ENCODE measurements at regions not wholly inside any gene's neighbourhood (a gene's known extent, or its start where the extent isn't known, plus 50 kb on each side); places are given as distances from the start of the nearest gene placed in this dataset.

DNA sequence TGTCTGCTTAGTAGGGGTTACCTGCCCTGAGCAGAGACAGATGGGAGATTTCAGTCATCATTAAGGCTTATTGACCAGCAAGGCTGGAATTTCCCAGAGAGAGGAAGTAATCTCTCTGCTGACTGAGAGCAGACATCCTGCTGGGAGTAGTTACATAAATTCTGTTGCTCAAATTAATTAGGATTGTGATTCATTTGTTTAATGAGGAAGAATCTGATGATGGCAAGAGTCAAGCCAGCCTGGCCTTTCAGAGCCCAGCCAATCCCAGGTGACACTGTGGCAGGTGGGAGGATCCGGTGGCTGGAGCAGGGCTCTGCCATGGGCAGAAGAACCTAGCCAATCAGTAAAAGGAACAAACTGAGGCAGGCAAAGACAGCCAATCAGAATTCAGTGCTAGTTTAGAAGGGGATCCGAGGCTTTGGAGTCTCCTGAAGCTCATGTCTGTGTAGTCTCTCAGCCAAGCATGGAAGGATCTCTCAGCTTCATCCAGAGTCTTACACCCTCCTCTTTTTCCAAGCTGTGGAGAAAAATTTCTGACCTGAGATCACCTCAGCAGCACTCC lies 61.2 kb upstream of the CHST1 start:
- Histone ChIP-seq H3K4me3 (ENCODE audit: low read depth, low read length) (no peak overlapping the region), H3K36me3 (no peaks in the 10 kb centered on the region), H3K27ac (peak overlapping the region; percentile 33), H3K9me3 (ENCODE audit: severe bottlenecking) (no peaks in the 10 kb centered on the region), H3K27me3 (ENCODE audit: insufficient read depth, low read depth, severe bottlenecking) (no peaks in the 10 kb centered on the region)
- TF ChIP-seq, protein P1, sequence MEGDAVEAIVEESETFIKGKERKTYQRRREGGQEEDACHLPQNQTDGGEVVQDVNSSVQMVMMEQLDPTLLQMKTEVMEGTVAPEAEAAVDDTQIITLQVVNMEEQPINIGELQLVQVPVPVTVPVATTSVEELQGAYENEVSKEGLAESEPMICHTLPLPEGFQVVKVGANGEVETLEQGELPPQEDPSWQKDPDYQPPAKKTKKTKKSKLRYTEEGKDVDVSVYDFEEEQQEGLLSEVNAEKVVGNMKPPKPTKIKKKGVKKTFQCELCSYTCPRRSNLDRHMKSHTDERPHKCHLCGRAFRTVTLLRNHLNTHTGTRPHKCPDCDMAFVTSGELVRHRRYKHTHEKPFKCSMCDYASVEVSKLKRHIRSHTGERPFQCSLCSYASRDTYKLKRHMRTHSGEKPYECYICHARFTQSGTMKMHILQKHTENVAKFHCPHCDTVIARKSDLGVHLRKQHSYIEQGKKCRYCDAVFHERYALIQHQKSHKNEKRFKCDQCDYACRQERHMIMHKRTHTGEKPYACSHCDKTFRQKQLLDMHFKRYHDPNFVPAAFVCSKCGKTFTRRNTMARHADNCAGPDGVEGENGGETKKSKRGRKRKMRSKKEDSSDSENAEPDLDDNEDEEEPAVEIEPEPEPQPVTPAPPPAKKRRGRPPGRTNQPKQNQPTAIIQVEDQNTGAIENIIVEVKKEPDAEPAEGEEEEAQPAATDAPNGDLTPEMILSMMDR (IDR thresholded peaks at IDR 0.05; ENCODE audit: low read depth, low read length), result no peak
- peak; percentile 46 for DNase-seq

GRCh38 chr11:45725776-45726492 lies 60.5 kb upstream of the CHST1 start:
- Histone ChIP-seq H3K27ac (peak overlapping the region; percentile 53), H3K9me3 (ENCODE audit: severe bottlenecking) (no peaks in the 10 kb centered on the region), H3K27me3 (ENCODE audit: insufficient read depth, low read depth, severe bottlenecking) (no peaks in the 10 kb centered on the region), H3K36me3 (no peaks in the 10 kb centered on the region), H3K4me3 (ENCODE audit: low read depth, low read length) (no peak overlapping the region)
- DNase-seq, result no peak
- TF ChIP-seq, protein P1 (IDR thresholded peaks at IDR 0.05; ENCODE audit: low read depth, low read length), result no peak

GRCh38 chr11:45725121-45725520 lies 59.7 kb upstream of the CHST1 start:
- Histone ChIP-seq H3K4me3 (ENCODE audit: low read depth, low read length) (no peak overlapping the region), H3K9me3 (ENCODE audit: severe bottlenecking) (no peaks in the 10 kb centered on the region), H3K27ac (peak overlapping the region; percentile 53), H3K27me3 (ENCODE audit: insufficient read depth, low read depth, severe bottlenecking) (no peaks in the 10 kb centered on the region), H3K36me3 (no peaks in the 10 kb centered on the region)
- TF ChIP-seq, protein P1 (IDR thresholded peaks at IDR 0.05; ENCODE audit: low read depth, low read length), result no peak
- DNase-seq, result peak; percentile 52

DNA sequence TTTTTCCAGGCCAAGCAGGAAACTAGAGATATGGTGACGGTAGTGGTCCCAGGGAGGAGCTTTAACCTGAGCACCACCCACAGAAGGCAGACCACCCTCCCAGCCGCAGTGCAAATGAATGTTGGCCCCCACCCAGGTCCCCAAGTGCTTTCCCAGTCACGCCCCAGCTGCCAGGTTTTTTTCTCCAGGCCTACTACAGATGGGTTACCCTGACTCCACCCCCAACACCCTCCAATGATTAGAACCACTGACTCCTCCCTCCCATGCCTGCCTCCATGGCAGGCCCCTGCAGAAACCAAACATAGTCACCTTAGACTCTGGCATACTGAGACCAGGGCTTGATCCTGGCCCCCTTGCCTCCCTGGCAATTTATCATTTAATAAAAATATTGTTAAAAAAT lies 58.7 kb upstream of the CHST1 start:
- Histone ChIP-seq H3K36me3 (no peaks in the 10 kb centered on the region), H3K9me3 (ENCODE audit: severe bottlenecking) (no peaks in the 10 kb centered on the region), H3K4me3 (ENCODE audit: low read depth, low read length) (no peak overlapping the region), H3K27ac (no peak overlapping the region), H3K27me3 (ENCODE audit: insufficient read depth, low read depth, severe bottlenecking) (no peaks in the 10 kb centered on the region)
- peak; percentile 47 for DNase-seq
- TF ChIP-seq, protein P1 (IDR thresholded peaks at IDR 0.05; ENCODE audit: low read depth, low read length), result no peak

GRCh38 chr11:45723397-45723796 lies 58.0 kb upstream of the CHST1 start:
- Histone ChIP-seq H3K9me3 (ENCODE audit: severe bottlenecking) (no peaks in the 10 kb centered on the region), H3K27me3 (ENCODE audit: insufficient read depth, low read depth, severe bottlenecking) (no peaks in the 10 kb centered on the region), H3K36me3 (no peaks in the 10 kb centered on the region), H3K27ac (no peak overlapping the region), H3K4me3 (ENCODE audit: low read depth, low read length) (no peak overlapping the region)
- TF ChIP-seq, protein P1 (IDR thresholded peaks at IDR 0.05; ENCODE audit: low read depth, low read length), result no peak
- DNase-seq, result no peak

Data from WERI-Rb-1 (cell line).